NCI-H748 (cell line): ENCODE measurements at regions not wholly inside any gene's neighbourhood (a gene's known extent, or its start where the extent isn't known, plus 50 kb on each side); places are given as distances from the start of the nearest gene placed in this dataset.
A peak's percentile ranks its signal among the peaks of the same experiment; 100 is the strongest.
"Not testable (repeated sequence)": the region's sequence is repeated elsewhere in the genome, so short reads cannot be mapped to it uniquely, and the experiment has no call there.

Source experiments
- DNase-seq: peaks from one replicate; lab custom pipeline; 2025; ENCODE audit not compliant: unreplicated experiment; lab: John Stamatoyannopoulos, UW

DNA sequence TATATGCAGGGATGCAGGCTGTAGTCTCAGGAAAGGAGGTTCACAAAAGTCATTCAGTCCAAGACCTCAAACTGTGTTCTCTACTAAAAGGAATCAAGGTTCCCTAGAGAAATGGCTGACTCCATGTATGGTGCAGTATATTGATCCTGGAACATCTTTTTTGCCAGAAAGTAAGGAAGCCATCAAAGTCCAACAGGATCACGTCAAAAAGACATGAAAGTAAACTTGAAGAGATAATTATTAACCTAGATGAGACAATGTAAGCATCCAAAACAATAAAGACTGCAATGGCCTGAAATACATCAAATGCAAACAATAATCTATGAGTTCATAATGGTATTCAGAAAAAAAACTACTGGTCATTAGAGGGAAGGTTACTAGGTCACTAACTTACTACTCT lies 115.6 kb upstream of the FABP2 start:
- not testable (repeated sequence) for DNase-seq

DNA sequence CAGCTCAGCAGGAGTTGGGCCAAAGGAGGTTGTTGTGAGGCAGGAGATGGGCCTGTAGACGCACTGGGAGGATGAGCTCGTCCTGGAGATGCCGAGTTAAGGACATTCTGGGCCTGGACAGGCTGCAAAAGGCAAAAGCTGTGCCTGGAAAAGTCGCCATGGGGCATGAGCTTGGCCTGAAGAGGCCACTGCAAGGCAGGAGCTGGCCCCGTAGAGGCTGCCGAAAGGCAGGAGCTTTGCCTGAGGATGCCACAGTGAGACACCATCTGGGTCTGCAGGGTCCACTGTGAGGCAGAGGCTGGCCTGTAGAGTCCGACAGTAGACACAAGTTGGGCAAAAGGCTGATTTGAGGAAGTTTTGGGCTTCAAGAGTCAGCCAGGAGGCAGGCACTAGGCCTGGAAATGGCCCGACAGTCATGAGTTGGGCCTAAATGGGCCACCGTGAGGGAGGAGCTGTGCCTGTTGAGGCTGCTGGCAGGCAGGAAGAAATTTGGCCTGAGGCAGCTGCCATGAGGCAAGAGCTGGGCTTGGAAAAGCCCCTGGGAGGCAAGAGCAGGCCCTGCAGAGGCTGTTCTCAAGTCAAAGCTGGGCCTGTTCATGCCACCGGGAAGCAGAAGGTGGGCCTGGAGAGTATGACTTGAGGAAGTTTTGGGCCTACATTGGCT lies 86.8 kb upstream of the FABP2 start:
- not testable (repeated sequence) for DNase-seq

DNA sequence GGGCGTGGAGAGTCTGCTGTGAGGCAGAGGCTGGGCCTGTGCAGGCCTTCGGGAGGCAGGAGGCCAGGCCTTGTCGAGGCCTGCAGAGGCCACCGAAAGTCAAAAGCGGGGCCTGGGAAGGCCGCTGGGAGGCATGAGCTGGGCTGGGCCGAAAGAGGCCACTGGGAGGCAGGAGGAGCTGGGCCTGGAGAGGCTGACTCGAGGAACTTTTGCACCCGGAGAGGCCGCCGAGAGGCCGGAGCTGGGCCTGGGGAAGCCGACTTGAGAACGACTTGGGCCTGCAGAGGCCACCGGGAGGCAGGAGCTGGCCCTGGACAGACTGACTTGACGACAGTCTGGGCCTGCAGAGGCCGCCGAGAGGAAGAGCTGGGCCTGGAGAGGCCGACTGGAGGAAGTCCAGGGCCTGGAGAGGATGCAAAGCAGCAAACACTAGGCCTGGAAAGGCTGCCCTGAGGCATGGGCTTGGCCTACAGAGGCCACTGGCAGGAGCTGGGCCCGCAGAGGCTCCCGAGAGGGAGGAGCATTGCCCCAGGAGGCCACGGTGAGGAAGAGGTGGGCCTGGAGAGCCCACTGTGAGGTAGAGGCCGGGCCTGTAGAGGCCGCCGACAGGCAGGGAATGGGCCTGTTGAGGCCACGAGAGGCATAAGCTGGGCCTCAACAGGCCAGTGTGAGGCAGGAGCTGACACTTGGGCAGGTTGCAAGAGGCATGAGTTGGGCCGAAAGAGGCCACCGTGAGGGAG lies 85.0 kb upstream of the FABP2 start:
- not testable (repeated sequence) for DNase-seq

DNA sequence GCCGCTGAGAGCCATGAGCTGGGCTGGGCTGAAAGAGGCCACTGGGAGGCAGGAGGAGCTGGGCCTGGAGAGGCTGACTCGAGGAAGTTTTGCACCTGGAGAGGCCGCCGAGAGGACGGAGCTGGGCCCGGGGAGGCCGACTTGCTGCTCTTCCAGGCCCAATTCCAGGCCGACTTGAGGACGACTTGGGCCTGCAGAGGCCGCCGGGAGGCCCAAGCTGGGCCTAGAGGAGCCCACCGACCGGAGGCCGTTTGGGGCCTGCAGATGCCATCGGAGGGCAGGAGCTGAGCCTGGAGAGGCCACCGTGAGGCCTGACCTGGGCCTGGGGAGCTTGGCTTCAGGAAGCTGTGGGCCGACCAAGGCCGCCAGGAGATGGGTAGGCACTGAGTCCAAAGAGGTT lies 84.1 kb upstream of the FABP2 start:
- DNase-seq: not testable (repeated sequence)

DNA sequence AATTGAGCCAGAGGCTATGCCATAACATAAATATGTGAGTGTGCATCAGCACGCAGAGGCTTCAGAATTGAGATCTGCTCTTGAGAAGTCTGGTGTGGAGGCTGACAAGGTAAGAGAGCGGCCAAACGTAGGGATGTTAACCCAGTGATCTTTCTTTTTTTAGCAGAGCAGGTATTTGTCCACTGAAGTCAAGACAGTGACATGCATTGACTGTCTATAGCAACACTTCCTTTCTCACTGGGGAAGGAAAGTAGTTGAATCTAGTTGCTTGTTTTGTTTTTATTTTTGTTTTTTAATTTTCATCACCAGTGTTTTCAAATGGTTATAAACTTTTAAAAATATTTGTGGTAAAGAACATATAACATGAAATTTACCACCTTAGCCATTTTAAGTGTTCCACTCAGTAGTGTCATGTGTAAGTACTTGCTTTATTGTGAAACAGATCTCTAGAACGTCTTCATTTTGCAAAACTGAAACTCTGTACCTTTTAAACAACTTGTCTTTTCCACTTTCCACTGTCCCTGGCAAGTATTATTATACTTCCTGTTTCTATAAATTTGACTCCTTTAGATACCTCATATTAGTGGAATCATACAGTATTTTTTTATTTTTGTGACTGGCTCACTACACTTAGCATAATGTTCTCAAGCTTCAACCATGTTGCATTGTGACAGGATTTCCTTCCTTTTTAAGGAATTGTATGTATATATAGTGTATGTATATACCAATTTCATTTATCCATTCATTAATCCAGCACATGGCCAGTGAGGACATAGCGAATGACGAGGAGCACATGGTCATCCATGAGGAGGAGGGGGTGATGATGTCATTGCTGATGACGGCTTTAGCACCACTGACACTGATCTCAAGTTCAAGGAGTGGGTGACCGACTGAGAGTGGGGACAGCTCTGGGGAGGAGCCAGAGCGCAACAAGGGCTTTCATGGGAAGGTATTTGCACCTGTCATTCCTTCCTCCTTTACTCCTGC lies 80.7 kb upstream of the FABP2 start:
- DNase-seq: not testable (repeated sequence)

DNA sequence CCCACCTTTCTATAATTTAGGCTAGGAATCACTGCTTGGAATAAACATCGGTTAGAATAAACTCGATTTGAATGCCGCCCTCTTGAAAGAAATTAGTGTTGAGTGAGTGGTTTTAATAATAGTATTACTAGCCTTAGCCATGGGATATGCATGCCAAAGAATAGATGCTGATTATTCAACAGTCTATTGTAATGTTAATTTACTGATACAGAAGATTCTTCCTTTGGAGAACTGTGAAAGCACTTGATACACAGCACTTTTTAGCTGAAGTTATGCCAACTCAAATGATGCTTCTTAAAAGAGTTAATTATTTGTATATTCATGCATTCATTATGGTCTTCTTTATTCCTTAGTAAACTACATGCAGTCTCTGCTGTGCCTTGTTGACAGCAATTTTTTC lies 73.8 kb upstream of the FABP2 start:
- DNase-seq: not testable (repeated sequence)

DNA sequence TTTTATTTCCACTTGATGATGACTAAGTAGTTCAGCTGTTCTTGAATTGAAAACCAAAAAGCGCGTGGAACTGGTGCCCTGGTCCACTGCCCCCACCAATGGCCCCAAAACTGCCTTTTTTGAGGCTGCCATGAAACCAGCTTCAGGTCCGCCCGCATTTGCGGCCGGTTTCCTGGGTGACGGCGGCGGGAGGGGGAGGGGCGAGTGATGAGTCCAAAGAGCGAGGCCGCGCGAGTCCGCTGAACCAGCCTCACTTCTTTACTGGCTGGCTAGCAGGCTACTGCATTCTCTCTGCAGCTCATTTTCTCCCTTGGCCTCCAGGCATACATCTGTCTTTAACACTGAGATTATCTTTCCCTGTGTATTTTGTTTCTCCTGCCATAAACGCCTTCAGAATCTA lies 72.9 kb upstream of the FABP2 start:
- DNase-seq: no peak

DNA sequence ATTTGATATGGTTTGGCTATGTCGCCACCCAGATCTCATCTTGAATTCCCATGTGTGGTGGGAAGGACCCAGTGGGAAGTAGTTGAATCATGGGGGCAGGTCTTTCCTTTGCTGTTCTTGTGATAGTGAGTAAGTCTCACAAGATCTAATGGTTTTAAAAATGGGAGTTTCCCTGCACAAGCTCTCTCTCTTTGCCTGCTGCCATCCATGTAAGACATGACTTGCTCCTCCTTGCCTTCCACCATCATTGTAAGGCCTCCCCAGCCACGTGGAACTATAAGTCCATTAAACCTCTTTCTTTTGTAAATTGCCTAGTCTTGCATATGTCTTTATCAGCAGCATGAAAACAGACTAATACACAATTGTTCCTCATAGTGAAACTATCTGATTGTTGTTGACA lies 66.9 kb upstream of the FABP2 start:
- DNase-seq: not testable (repeated sequence)

DNA sequence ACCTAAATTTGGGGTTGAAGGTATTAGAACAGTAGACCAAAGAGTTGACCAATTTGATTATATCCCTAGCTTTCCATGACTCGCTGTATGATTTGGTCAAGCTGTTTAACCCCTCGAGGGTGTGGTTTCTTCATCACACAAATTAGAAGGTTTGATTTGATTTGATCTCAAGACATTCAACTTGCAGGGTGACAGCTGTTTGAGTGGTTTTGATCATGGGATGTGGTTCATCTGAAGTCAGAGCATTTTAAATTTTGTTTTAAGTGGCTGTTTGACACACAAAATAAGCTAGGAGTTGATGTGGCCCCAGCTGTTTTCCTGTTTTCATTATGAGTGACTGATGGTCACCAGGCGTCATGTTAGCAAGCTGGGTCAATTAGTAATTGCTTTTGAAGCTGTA lies 52.7 kb upstream of the FABP2 start:
- peak; percentile 45 for DNase-seq

DNA sequence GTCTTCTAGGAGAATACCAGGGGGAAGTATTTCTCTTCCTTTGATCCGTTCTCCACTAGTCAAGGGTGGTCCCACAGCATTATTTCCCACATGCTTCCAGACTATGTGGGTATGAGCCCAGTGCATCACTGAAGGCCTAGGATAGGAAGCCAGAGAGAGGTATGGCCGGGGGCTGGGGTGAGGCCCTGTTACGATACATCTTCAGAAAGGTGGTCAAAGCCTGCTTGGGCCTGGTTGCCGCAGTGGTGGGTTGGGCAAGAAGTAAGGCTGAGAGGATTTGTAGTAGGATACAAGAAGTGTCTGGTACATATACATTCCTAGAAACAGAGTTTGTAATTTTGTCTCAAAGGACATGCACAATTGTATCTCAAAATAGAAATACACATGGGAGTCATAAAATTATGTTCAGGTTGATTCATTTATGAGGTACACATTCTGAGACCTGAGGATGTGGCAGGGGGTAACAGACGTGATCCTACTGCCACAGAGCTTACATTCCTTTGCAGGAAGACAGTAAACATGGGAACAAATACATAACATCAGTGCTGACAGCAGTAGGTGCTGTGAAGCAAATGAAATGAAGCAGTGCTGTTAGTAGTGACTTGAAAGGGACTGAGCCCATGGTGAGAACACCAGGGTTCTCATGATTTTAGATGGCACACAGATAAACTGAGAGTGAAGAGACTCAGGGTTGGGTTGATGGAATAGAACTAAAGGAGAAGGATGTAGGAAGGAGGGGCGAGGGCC lies 50.6 kb upstream of the FABP2 start:
- DNase-seq: not testable (repeated sequence)
